Thyroid gland (tissue), 4 donors: ENCODE measurements at regions not wholly inside any gene's neighbourhood (a gene's known extent, or its start where the extent isn't known, plus 50 kb on each side); places are given as distances from the start of the nearest gene placed in this dataset. TPM values are rescaled to one million over a fixed set of nuclear protein-coding genes. Genes with fewer than 3 reads are reported as not detected.

Experiments
- DNase-seq, 2 donors: peaks; one replicate each; pipeline ENCODE4 v3.0.0-alpha.2; 2019
- H3K27ac ChIP-seq, 3 donors: fragments of 200-600 bp; sonication (generic); 1 replicate in 2 of 3; 2 replicates in 1 of 3; pipeline ENCODE4 v1.5.1; 2016 to 2019; ENCODE audit warnings: mild to moderate bottlenecking in 1 of 3, moderate library complexity in 1 of 3
- H3K27me3 ChIP-seq: fragments of 200-600 bp; sonication (generic); one replicate; pipeline ENCODE4 v1.5.1; 2019
- H3K36me3 ChIP-seq, 2 donors: fragments of 200-600 bp; sonication (generic); one replicate each; pipeline ENCODE4 v1.5.1; 2016 to 2019
- H3K4me1 ChIP-seq, 2 donors: fragments of 200-600 bp; sonication (generic); one replicate each; pipeline ENCODE4 v1.5.1; 2017 to 2019
- H3K4me3 ChIP-seq, 3 donors: fragments of 200-600 bp; sonication (generic); replicated peaks in 1 of 3; 1 replicate in 2 of 3; 2 replicates in 1 of 3; pipeline ENCODE4 v1.5.1; 2016; ENCODE audit warnings: mild to moderate bottlenecking in 1 of 3
- H3K9me3 ChIP-seq: fragments of 200-600 bp; sonication (generic); one replicate; pipeline ENCODE4 v1.5.1; 2017
- POLR2A ChIP-seq, 2 donors: fragments of 450-650 bp; IDR thresholded peaks; one replicate each; pipeline ENCODE4 v1.6.1; 2017; ENCODE audit warnings: antibody characterized with exemption in 2 of 2, mild to moderate bottlenecking in 2 of 2, moderate library complexity in 1 of 2
- WGBS, 2 donors: methylation state at CpG; one replicate each; pipeline ENCODE4 v1.1.5; 2017; 5-methylcytosine and 5-hydroxymethylcytosine counted together
- intact Hi-C: fragments of 100-400 bp; cut with DNase I; formaldehyde crosslinking; loops from one replicate; pipeline ENCODE4 v1.15.1; 2023
- small RNA-seq: library from RNA; depleted of rRNA; stranded (forward); fragments of <200 nt; gene quantifications from one replicate; pipeline ENCODE3, GENCODE V24; 2016
- TF ChIP-seq, protein P1 (sequence below), 6 experiments: fragments of 200-600 bp in 3 of 6; fragments of 450-650 bp in 3 of 6; sonication (generic) in 3 of 6; IDR thresholded peaks; one replicate each; pipeline ENCODE4 v1.5.1; 2016 to 2019; ENCODE audit warnings: antibody characterized with exemption in 6 of 6, mild to moderate bottlenecking in 2 of 6, inconsistent platforms in 1 of 6, moderate library complexity in 1 of 6

DNA sequence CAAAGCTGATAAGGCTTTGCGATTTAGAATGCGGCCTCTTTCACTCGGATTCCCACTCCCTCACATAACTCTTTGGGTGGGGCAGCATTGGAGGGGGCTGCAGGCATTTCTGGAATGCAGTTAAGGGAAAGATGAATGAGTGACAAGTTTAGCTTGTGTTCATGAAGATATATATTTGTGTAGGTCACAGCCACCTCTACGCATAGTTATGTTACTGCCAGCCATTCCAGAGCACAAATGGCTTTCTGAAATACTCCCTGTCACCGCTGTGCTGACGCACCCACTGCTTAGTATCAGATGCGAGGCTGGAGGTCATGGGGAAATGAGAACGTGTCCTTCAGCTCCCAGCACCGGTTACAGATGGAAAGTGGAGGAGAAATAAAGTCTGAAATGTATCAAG, 54.1 kb upstream of the ATP1A1 start:
- intact Hi-C loops = no loop called here
- H3K27ac ChIP-seq = no peak overlapping the region
- TF ChIP-seq, protein P1, sequence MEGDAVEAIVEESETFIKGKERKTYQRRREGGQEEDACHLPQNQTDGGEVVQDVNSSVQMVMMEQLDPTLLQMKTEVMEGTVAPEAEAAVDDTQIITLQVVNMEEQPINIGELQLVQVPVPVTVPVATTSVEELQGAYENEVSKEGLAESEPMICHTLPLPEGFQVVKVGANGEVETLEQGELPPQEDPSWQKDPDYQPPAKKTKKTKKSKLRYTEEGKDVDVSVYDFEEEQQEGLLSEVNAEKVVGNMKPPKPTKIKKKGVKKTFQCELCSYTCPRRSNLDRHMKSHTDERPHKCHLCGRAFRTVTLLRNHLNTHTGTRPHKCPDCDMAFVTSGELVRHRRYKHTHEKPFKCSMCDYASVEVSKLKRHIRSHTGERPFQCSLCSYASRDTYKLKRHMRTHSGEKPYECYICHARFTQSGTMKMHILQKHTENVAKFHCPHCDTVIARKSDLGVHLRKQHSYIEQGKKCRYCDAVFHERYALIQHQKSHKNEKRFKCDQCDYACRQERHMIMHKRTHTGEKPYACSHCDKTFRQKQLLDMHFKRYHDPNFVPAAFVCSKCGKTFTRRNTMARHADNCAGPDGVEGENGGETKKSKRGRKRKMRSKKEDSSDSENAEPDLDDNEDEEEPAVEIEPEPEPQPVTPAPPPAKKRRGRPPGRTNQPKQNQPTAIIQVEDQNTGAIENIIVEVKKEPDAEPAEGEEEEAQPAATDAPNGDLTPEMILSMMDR (IDR thresholded peaks at IDR 0.05) = no peak
- no peak for TF ChIP-seq POLR2A (IDR thresholded peaks at IDR 0.05)

DNA sequence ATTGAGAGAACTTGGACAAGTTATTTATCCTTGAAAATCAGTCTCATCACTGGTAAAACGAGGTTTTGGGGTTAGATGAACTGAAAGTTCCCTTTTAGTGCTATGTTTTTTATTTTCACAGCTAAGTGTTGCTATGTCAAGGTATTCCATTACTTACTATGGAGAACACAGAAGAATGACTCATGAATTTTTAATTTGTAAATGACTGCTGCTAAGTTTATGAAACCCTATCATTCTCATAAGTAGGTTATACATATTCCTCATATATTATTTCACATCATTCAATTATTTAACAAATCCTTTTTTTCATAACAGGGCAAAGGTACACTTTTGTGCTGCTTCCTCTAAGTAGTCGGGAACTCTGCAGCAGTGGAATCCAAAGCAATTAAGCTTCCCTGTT, 52.2 kb upstream of the ATP1A1 start:
- no peak for TF ChIP-seq POLR2A (IDR thresholded peaks at IDR 0.05)
- TF ChIP-seq, protein P1 (IDR thresholded peaks at IDR 0.05) = no peak
- 70 to 71% methylated on average over 2 of the region's 2 CpGs for WGBS, 2 donors

More for the DNA sequence above, 54.1 kb upstream of the ATP1A1 start:
- DNase-seq = no peak
- no peaks in the 10 kb centered on the region for H3K27me3 ChIP-seq
- WGBS, 2 donors = 81 to 82% methylated on average over 9 of the region's 9 CpGs
- H3K4me3 ChIP-seq = no peak overlapping the region
- peaks cover 7 to 13% of the 10 kb centered on the region in 2 donors for H3K4me1 ChIP-seq
- H3K36me3 ChIP-seq = no peaks in the 10 kb centered on the region
- H3K9me3 ChIP-seq = no peaks in the 10 kb centered on the region

DNA sequence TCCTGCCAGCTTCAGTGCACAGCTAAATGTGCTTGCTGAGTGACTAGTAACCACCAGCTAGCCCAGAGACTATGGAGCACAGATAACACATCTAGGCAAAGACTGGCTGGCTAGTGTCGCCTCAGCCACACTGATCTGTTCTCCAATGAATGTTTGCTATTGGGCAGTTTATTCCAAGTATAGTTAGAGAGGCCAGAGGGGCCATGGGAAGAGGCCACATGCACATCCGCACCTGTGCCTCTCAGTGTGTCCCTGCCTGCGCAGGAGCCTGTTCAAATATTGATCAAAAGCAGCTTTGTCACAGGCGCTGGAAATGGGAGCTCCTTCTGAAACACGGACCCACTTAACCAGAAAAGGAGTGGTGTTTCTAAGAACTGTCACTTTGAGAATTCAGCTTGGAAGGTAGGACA, 51.3 kb upstream of the ATP1A1 start:
- Histone ChIP-seq H3K9me3 (no peaks in the 10 kb centered on the region), H3K4me1 (peaks cover 26 to 29% of the 10 kb centered on the region in 2 donors), H3K27me3 (no peaks in the 10 kb centered on the region), H3K4me3 (no peak overlapping the region), H3K27ac (no peak overlapping the region), H3K36me3 (no peaks in the 10 kb centered on the region)
- DNase-seq = no peak
- WGBS, 2 donors = 80 to 82% methylated on average over 5 of the region's 5 CpGs
- TF ChIP-seq POLR2A (IDR thresholded peaks at IDR 0.05) = no peak
- TF ChIP-seq, protein P1 (IDR thresholded peaks at IDR 0.05) = no peak
- intact Hi-C loops = no loop called here

More for the DNA sequence above, 52.2 kb upstream of the ATP1A1 start:
- DNase-seq = no peak
- no peak overlapping the region for H3K27ac ChIP-seq
- no peaks in the 10 kb centered on the region for H3K27me3 ChIP-seq
- intact Hi-C loops = no loop called here
- no peaks in the 10 kb centered on the region for H3K9me3 ChIP-seq
- peaks cover 17 to 20% of the 10 kb centered on the region in 2 donors for H3K4me1 ChIP-seq
- no peaks in the 10 kb centered on the region for H3K36me3 ChIP-seq
- no peak overlapping the region for H3K4me3 ChIP-seq

DNA sequence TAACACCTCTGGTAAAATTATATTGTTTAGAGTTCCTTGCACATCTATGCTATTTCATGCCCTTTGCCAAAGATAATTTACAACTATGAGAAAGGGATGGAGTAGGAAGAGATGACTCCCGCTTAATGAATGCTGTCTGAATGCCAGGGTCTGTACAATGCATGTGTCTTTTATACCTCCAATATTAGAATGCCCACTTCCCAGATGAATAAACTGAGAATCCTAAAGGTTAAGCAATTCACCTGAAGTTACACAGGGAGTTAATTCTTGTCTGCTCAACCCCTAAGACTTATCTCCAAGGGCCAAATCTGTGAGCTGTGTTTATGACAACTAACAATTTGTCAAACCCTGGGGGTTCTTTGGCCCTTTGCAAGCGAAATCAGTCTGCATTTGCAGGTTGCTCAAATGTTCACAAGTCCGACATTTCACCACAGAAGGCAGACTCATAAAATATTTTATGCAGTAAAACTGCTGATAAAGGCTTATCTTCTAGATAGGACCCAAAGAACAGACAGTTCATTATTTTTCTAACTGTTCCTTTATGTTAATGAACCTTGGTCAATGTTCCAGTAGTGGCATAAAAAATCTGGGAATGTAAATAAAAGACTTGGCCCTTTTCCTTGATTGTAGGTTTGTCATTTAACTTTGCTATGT, 50.2 kb upstream of the ATP1A1 start:
- Histone ChIP-seq H3K27ac (no peak overlapping the region), H3K36me3 (no peaks in the 10 kb centered on the region), H3K4me3 (no peak overlapping the region), H3K27me3 (no peaks in the 10 kb centered on the region), H3K4me1 (peaks cover 32 to 38% of the 10 kb centered on the region in 2 donors), H3K9me3 (no peaks in the 10 kb centered on the region)
- intact Hi-C loops = no loop called here
- TF ChIP-seq POLR2A (IDR thresholded peaks at IDR 0.05) = no peak
- TF ChIP-seq, protein P1 (IDR thresholded peaks at IDR 0.05) = no peak
- DNase-seq = no peak
- WGBS, 2 donors = 89 to 92% methylated on average over 3 of the region's 3 CpGs

Small RNAs in the stretch of these regions (small RNA-seq; reads per million reads assigned to genes)
- not detected for gene RF00012
